ENCODE measurements at regions not wholly inside any gene's neighbourhood (a gene's known extent, or its start where the extent isn't known, plus 50 kb on each side); places are given as distances from the start of the nearest gene placed in this dataset.

DNA sequence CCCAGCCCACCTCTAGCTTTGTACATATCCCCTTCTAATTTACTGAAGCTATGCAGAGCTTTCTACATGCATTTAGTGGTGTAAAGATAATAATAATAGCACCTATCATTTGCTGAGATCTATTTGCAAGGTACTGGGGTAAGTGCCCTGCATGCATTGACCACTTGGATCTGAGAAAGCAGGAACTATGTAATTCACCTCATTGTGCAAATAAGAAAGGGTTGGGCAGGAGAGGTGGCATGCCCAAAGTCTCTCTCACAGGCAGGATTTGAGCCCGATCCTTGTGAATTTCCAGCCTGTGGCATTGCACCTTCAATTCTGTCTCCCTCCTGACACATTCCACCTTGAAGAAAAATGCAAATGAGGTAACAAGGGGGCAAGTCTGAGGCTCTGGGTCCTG, 352.3 kb upstream of the EEF2KMT start:
- TF ChIP-seq CTCF (conservative IDR thresholded peaks at IDR 0.05; ENCODE audit: low read length) (no peak), EZH2phosphoT487 (IDR thresholded peaks at IDR 0.05; ENCODE audit: borderline replicate concordance, low read depth, low read length) (no peak)
